HL-60 (cell line): ENCODE measurements at regions not wholly inside any gene's neighbourhood (a gene's known extent, or its start where the extent isn't known, plus 50 kb on each side); places are given as distances from the start of the nearest gene placed in this dataset.

ENCODE experiments used
- DNase-seq, 2 experiments: peaks; one replicate each; pipeline ENCODE4 v3.0.0-alpha.2; 2010 to 2020; ENCODE audit warnings: low read depth in 1 of 2, low spot score in 1 of 2
- H3K27ac ChIP-seq: fragments of 250-450 bp; sonication (Bioruptor Pico); replicated peaks from 2 replicates; pipeline ENCODE4 v1.5.1; 2020; ENCODE audit warnings: mild to moderate bottlenecking, moderate library complexity
- H3K27me3 ChIP-seq: fragments of 250-450 bp; sonication (Bioruptor Pico); 2 replicates; pipeline ENCODE4 v1.5.1; 2021; ENCODE audit warnings: mild to moderate bottlenecking, moderate library complexity; ENCODE audit not compliant: insufficient read depth, poor library complexity, severe bottlenecking
- H3K4me3 ChIP-seq: replicated peaks from 2 replicates; pipeline ENCODE4 v1.5.1; 2011; ENCODE audit warnings: mild to moderate bottlenecking, control low read depth, low read length; ENCODE audit not compliant: insufficient read depth
- CTCF ChIP-seq: IDR thresholded peaks from one replicate; pipeline ENCODE4 v1.5.1; 2011; ENCODE audit warnings: low read length, control low read depth, inconsistent platforms; ENCODE audit not compliant: insufficient read depth
- GABPA ChIP-seq: IDR thresholded peaks from 2 replicates; pipeline ENCODE4 v1.6.1; 2012; ENCODE audit warnings: low read depth
- POLR2AphosphoS5 ChIP-seq: IDR thresholded peaks from 2 replicates; pipeline ENCODE4 v1.6.1; 2012; ENCODE audit warnings: low read depth
- REST ChIP-seq: IDR thresholded peaks from 2 replicates; pipeline ENCODE4 v1.6.1; 2012; ENCODE audit warnings: low read depth; ENCODE audit not compliant: insufficient replicate concordance
- SPI1 ChIP-seq: IDR thresholded peaks from 2 replicates; pipeline ENCODE4 v1.6.1; 2012; ENCODE audit warnings: low read depth, mild to moderate bottlenecking, borderline replicate concordance

GRCh38 chr12:86550218-86551145, 294.3 kb upstream of the MGAT4C start:
- Histone ChIP-seq H3K27me3 (no peaks in the 10 kb centered on the region), H3K4me3 (no peak overlapping the region), H3K27ac (no peak overlapping the region)
- DNase-seq: no peak
- no peak for TF ChIP-seq SPI1
- no peak for TF ChIP-seq POLR2AphosphoS5
- no peak for TF ChIP-seq REST

- DNase-seq: no peak
- TF ChIP-seq SPI1 (no peak), CTCF (no peak), GABPA (no peak), POLR2AphosphoS5 (no peak), REST (no peak)
Observed at GRCh38 chr12:86543716-86544115, 287.5 kb upstream of the MGAT4C start.

GRCh38 chr12:86530996-86531655, 274.9 kb upstream of the MGAT4C start:
- DNase-seq: no peak
- no peaks in the 10 kb centered on the region for H3K27me3 ChIP-seq
- no peak overlapping the region for H3K27ac ChIP-seq
- no peak for TF ChIP-seq CTCF
- no peak for TF ChIP-seq REST
- H3K4me3 ChIP-seq: no peak overlapping the region

More at GRCh38 chr12:86543716-86544115, 287.5 kb upstream of the MGAT4C start:
- Histone ChIP-seq H3K27me3 (no peaks in the 10 kb centered on the region), H3K4me3 (no peak overlapping the region), H3K27ac (no peak overlapping the region)
